ENCODE measurements at regions not wholly inside any gene's neighbourhood (a gene's known extent, or its start where the extent isn't known, plus 50 kb on each side); places are given as distances from the start of the nearest gene placed in this dataset.
"Not testable (repeated sequence)": the region's sequence is repeated elsewhere in the genome, so short reads cannot be mapped to it uniquely, and the experiment has no call there.

- DNase-seq: no peak
Observed at GRCh38 chr10:33032654-33033151, 74.7 kb upstream of the ITGB1 start.

GRCh38 chr10:33031815-33032653 is 74.0 kb upstream of the ITGB1 start:
- DNase-seq: no peak

GRCh38 chr10:33031171-33031570 is 73.1 kb upstream of the ITGB1 start:
- no peak for DNase-seq

GRCh38 chr10:33028515-33028914 is 70.5 kb upstream of the ITGB1 start:
- not testable (repeated sequence) for DNase-seq

DNA sequence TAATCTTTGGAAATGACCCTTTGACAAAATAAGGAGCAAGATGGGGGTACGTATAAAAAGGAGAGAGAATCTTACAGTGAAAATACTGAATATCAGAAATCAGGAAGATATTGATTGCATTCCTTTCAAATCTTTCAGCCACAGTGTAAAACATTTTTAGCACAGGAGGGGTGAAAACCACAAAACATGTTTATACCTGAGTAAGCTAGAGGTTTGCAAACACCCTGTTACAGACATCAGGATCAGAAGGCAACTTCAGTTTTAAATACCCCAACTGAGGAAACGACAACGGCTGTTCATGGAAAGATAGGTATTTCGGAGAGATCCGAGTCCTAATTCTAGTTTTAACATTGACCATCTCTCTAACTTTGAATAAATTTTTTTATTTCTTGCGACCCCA is 69.1 kb upstream of the ITGB1 start:
- no peak for DNase-seq

DNA sequence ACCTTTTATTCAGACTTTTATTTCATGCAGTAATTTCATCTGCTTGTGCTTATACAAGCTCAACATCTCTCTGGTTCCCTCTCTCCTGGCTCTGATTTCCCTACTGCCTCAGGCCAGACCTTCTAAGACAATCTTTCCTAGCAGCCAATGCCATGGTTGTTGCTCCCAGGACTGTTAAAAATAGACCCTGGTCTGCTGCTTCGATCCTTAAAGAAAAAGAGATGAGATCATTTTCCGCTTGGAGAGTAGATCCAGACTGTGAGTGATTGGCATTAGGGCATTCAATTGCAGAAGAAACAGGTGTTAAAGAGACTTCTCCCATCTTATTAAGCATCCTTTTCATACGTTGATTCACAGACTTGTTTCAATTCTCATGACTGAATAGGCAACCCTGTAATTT is 68.4 kb upstream of the ITGB1 start:
- no peak for DNase-seq

DNA sequence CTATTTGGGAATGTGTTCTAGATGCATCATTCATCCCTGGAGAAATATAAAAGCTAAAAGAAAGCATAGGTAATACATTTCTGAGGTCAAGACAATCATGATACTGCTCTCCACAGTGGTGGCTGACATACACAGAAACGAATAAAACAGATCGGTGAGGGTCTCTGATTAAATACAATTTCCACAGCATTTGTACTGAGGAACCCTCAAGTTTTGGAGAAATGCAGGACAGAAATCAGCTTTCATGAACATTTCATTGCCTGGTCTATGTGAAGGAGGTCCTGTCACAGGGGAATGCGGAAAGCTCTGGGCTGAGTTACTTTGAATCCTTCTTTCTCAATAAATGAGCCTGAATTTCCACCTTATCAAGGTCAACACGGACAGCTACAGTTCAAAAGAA is 67.9 kb upstream of the ITGB1 start:
- no peak for DNase-seq

DNA sequence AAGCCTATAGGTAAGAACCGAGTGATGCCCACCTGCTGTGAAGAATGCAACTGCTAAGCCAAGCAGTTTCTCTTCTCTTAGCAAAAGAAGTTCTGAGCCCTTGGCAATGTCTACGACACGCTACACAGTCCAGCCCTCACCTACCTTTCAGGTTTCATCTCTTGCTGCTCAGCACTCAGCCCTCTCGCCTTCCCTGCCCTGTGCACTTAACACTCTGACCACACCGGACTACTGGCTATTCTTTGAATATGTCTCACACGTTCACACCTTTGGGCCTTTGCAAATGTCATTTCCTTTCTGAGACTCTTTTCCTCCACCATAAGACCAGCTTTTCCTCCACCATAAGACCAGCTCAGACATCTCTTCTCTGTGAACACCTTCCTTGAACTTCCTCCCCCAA is 67.0 kb upstream of the ITGB1 start:
- no peak for DNase-seq

DNA sequence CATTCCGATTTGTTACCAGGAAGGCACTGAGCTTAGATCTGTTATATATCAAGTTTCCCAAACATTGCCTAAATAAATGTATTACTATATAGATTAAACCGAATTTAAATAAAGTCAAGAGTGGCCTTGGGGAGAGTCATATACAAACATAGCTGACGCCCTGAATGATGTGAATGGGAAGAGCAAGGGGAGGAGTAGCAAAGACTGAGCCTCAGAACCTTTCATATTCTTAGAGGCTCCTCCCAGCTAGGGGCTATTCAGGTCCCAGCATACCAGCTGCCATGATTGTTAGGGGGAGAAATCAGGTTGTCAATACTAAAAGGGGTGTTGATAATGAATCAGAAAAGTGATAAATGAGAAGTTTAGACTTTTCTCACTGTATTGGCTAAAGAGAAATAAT is 64.7 kb upstream of the ITGB1 start:
- DNase-seq: no peak

DNA sequence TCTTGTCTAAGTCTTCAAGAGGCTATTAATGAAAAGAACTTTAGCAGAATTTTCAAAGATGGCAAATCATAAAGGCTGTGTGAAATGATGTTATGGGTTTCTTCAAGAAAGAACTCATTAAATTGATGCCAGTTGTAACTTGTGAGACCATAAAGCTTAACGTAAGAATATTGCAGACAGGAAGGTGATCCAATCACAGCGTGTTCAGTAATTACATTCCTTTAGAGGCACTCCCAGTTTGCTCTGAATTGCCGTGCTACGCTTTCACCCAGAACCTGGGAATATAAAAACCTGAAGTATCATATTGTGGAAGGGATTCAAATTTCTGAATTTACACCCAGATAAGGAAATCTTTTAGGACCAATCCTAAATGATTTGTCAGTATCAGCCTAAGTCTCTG is 64.1 kb upstream of the ITGB1 start:
- DNase-seq: no peak

GRCh38 chr10:33016988-33017387 is 59.0 kb upstream of the ITGB1 start:
- DNase-seq: no peak

- no peak for DNase-seq
Observed at GRCh38 chr10:33015761-33016547, 57.9 kb upstream of the ITGB1 start.

DNA sequence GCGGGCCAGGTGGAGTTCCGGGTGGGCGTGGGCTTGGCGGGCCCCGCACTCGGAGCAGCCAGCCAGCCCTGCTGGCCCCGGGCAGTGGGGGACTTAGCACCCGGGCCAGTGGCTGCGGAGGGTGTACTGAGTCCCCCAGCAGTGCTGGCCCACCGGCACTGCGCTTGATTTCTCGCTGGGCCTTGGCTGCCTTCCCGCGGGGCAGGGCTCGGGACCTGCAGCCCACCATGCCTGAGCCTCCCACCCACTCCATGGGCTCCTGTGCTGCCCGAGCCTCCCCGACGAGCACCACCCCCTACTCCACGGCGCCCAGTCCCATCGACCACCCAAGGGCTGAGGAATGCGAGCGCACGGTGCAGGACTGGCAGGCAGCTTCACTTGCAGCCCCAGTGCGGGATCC is 55.3 kb upstream of the ITGB1 start:
- not testable (repeated sequence) for DNase-seq

DNA sequence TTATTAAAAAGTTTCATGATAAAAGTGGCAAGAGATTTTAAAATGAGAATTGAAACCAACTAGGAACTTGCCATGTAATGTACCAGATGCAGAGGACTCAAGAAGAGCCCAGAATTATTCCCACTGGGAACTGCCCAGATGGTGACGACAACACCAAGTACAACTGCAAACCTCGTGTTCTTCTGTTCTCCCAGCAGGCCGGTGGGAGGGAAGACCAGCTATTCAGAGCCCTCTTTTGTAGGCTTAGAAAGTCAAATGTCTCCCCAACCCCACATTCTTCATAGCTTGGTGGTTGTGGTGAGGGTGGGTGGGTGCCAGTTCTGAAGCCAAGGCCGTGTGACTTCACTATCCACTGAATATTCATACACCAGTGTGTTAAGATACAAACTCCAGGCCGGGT is 54.3 kb upstream of the ITGB1 start:
- DNase-seq: no peak

- DNase-seq: no peak
Observed at GRCh38 chr10:33010132-33011037, 52.4 kb upstream of the ITGB1 start.

DNA sequence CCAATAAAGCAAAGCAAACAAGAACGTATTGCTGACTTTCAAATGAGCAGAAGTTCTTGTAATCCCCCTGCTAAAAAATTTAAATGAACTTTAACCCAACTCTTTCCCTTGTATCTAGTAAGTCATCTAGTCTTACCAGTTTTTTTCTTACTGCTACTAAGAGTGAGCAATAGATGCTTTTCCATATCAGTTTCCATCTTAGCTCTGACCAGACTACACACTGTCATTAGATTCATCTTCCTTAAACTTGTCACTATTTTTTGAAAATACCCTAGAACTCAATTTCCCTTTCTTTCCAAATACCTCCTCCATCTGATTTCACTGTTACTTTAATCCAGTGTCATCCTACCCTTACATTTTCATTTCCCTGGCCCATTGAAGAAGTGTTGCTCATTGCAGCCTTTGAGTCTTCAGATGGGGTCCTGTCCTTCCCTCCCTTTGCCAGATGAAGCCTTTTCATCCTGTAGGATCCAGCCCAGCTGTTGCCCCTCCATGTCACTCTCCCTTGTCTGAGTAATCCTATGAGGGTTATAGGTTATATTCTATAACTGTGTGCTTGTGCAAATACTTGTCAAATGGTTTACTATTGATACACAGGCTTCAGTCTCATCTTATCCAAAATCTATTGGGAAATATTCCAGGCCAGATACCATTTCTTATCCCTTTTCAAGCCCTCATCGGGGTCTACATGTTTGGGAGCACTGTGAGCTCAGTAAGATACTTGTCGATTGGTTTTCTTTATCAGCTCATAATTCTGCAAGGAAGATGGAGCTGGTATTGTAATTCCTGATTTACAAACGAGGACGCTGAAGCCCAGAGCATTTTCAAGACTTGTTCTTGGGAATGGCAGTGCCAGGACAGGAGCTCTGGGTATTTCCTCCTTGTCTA is 51.5 kb upstream of the ITGB1 start:
- no peak for DNase-seq

DNA sequence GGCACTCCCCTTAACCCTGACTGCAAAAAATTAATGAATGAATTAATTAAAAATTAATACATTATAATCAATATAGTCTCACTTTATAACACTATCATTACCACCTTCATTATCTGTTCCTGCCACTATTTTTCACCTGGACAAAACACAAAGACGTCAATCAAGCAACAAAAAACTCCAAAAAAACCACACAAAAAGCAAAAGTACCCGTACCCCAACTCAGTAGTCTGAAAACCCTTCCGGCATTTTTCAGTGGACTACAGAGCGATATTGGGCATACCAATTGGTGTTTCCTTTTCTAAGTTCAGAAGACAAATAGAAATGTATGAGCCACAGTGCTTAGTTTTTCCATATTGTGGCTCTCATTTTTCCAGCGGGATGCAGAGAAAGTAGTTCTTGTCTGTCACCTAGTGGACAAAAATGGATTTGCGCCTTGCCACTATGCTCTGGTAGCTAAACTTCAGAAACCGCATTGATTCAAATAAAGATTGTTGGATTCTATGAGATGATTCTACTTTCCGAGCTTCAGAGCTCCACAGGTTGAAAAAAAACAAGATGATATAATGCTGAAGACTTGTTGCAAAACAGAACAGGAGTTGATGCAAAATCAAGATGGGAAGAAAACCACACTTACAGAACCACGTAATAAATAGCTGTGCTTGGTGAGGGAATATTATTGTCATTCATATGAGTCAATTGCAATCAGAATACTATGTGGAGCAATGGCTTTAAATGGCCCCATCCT is 50.6 kb upstream of the ITGB1 start:
- DNase-seq: peak; percentile 52

DNA sequence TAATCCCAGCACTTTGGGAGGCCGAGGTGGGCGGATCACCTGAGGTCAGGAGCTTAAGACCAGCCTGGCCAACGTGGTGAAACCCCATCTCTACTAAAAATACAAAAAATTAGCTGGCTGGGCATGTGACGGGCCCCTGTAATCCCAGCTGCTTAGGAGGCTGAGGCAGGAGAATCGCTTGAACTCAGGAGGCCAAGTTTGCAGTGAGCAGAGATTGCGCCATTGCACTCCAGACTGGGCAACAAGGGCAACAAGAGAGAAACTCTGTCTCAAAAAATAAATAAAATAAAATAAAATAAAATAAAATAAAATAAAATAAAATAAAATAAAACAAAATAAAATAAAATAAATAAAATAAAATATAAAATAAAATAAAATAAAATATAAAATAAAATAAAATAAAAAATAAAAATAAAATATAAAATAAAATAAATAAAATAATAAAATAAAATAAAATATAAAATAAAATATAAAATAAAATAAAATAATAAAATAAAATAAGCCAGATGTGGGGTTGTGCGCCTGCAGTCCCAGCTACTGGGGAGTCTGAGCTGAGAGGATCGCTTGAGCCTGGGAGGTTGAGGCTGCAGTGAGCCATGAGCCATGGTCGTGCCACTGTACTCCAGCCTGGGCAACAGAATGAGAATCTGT is 49.8 kb upstream of the ITGB1 start:
- not testable (repeated sequence) for DNase-seq
